Activated B cell treated with CpG ODN at 0.5 μM for 24 hours (primary cell): ENCODE measurements at regions not wholly inside any gene's neighbourhood (a gene's known extent, or its start where the extent isn't known, plus 50 kb on each side); places are given as distances from the start of the nearest gene placed in this dataset.
"Not testable (repeated sequence)": the region's sequence is repeated elsewhere in the genome, so short reads cannot be mapped to it uniquely, and the experiment has no call there.

Experiments used
- ATAC-seq: fragments of 200-7000 bp; cut with Tn5 transposase; one replicate; pipeline ENCODE4 v1.10.0; 2021; ENCODE audit warnings: low read depth, mild to moderate bottlenecking, moderate library complexity
- CTCF ChIA-PET: fragments of 350-600 bp; sonication (Branson Sonifier 250); formaldehyde crosslinking; loops from one replicate; lab custom pipeline; 2021; ENCODE audit warnings: antibody characterized with exemption; lab: Charles Lee
- POLR2A ChIA-PET: fragments of 350-600 bp; sonication (Branson Sonifier 250); formaldehyde crosslinking; loops from one replicate; lab custom pipeline; 2021; ENCODE audit warnings: antibody characterized with exemption; lab: Charles Lee
- DNase-seq: peaks from one replicate; pipeline ENCODE4 v3.0.0; 2022
- H3K27ac Mint-ChIP-seq: one replicate; pipeline ENCODE4 v1.8.0; 2020; ENCODE audit warnings: mixed read lengths
- H3K27me3 Mint-ChIP-seq: one replicate; pipeline ENCODE4 v1.8.0; 2021; ENCODE audit warnings: mixed read lengths
- H3K36me3 Mint-ChIP-seq: one replicate; pipeline ENCODE4 v1.8.0; 2021; ENCODE audit warnings: low read depth, mixed read lengths
- H3K4me1 Mint-ChIP-seq: one replicate; pipeline ENCODE4 v1.8.0; 2021; ENCODE audit warnings: mixed read lengths
- H3K4me3 Mint-ChIP-seq: one replicate; pipeline ENCODE4 v1.8.0; 2020; ENCODE audit warnings: mild to moderate bottlenecking, mixed read lengths
- H3K9me3 Mint-ChIP-seq: one replicate; pipeline ENCODE4 v1.8.0; 2020; ENCODE audit warnings: mixed read lengths
- intact Hi-C: fragments of 100-400 bp; cut with micrococcal nuclease; formaldehyde crosslinking; loops from one replicate; pipeline ENCODE4 v1.15.1; 2024
- TF ChIP-seq, protein P1 (sequence below): fragments of 200-600 bp; IDR thresholded peaks from one replicate; pipeline ENCODE4 v1.8.0; 2022; ENCODE audit warnings: antibody characterized with exemption, mild to moderate bottlenecking

DNA sequence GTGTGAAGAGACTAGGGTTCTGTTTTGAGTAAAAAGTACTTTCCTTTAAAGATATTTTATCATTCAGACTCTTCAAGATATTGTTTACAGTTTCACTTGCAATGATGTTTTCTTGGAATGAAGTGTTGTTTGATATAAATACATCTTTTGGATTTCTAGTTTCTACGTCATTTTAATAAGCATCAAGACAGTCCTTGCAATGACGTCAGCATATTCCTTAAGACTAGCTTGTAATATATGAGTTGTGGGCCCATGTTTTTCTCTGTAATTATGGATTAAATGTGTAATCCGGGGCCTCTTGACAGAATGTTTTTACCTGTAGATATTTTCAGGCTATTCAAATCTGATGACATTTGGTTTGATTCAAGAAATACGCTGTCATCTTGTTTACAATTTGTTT is 66.1 kb downstream of the RBMX2 start:
- no peak overlapping the region for H3K4me3 Mint-ChIP-seq
- ChIA-PET CTCF (no interaction called here), POLR2A (no interaction called here)
- no peak for DNase-seq
- TF ChIP-seq, protein P1, sequence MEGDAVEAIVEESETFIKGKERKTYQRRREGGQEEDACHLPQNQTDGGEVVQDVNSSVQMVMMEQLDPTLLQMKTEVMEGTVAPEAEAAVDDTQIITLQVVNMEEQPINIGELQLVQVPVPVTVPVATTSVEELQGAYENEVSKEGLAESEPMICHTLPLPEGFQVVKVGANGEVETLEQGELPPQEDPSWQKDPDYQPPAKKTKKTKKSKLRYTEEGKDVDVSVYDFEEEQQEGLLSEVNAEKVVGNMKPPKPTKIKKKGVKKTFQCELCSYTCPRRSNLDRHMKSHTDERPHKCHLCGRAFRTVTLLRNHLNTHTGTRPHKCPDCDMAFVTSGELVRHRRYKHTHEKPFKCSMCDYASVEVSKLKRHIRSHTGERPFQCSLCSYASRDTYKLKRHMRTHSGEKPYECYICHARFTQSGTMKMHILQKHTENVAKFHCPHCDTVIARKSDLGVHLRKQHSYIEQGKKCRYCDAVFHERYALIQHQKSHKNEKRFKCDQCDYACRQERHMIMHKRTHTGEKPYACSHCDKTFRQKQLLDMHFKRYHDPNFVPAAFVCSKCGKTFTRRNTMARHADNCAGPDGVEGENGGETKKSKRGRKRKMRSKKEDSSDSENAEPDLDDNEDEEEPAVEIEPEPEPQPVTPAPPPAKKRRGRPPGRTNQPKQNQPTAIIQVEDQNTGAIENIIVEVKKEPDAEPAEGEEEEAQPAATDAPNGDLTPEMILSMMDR: no peak
- H3K9me3 Mint-ChIP-seq: no peaks in the 10 kb centered on the region
- intact Hi-C loops: no loop called here
- H3K27ac Mint-ChIP-seq: no peak overlapping the region
- H3K4me1 Mint-ChIP-seq: no peaks in the 10 kb centered on the region
- H3K27me3 Mint-ChIP-seq: peaks cover 7% of the 10 kb centered on the region
- H3K36me3 Mint-ChIP-seq: no peaks in the 10 kb centered on the region
- ATAC-seq: no peak

DNA sequence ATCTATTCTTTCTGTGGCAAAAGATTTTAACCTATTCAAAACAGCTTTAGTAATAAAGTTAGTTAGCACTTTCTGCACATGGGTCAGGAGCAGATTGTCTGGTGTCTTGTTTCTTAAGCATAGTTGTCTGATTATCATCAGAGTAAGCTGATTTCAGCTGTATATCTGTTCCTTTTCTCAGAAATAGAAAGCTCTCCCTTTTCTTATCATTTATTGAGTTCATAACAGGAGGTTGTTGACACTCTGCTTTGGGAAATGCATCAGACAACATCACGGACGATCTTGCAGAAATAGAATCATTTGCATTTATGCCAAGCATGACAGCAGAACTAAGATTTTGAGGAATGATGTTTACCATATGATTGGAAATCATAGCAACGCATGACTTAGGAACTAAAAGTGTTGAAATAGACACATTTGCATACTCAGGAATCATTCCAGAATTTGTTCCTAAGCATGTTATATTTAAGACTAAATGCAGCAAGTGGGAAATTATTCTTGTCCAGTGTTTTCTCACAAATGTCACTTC is 66.7 kb downstream of the RBMX2 start:
- ChIA-PET POLR2A (no interaction called here), CTCF (no interaction called here)
- intact Hi-C loops: no loop called here

DNA sequence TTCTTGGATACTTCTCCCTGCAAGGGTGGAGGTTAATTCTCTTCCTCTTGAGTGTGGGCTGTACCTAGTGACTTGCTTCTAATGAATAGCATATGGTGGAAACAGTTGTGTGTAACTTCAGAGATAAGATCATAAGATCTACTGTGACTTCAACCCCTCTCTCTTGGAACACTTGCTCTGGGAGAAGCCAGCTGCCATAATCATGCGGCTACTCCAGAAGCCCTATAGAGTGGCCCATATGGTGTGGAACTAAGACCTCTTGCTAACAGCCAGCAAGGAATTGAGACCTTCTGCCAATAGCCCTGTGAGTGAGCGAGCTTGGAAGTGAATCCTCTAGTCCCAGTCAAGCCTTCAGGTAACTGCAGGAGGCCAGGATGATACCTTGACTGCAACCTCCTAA is 81.1 kb downstream of the RBMX2 start:
- Mint-ChIP-seq H3K4me1 (no peaks in the 10 kb centered on the region), H3K27me3 (no peaks in the 10 kb centered on the region)

More for the DNA sequence above, 66.7 kb downstream of the RBMX2 start:
- DNase-seq (no peak), ATAC-seq (no peak)
- H3K36me3 Mint-ChIP-seq: no peaks in the 10 kb centered on the region
- H3K4me3 Mint-ChIP-seq: no peak overlapping the region
- H3K4me1 Mint-ChIP-seq: no peaks in the 10 kb centered on the region
- H3K9me3 Mint-ChIP-seq: no peaks in the 10 kb centered on the region
- H3K27me3 Mint-ChIP-seq: peaks cover 7% of the 10 kb centered on the region
- H3K27ac Mint-ChIP-seq: no peak overlapping the region
- TF ChIP-seq, protein P1: no peak

DNA sequence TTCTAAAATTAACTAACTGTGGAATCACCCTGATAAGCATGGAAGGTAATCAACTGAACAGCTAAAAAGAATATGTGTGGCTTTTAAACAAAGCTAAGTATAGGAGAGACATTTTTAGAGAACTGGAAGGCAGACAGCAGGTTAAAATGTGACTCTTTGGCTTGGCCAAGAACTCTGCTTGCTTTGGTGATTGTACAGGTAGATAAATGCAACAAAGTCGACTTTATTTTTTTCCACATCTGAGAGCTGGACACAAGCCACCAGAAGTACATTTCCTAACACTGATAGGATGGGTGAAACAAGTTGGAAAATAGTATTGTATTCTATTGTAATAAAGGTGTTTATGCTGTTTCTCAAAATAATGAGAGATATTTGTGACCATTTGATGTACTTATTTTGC is 84.1 kb downstream of the RBMX2 start:
- Mint-ChIP-seq H3K27me3 (no peaks in the 10 kb centered on the region), H3K4me3 (no peak overlapping the region), H3K27ac (no peak overlapping the region), H3K9me3 (no peaks in the 10 kb centered on the region), H3K4me1 (no peaks in the 10 kb centered on the region), H3K36me3 (no peaks in the 10 kb centered on the region)
- TF ChIP-seq, protein P1: no peak
- no peak for DNase-seq
- ChIA-PET POLR2A (no interaction called here), CTCF (no interaction called here)
- intact Hi-C loops: no loop called here
- ATAC-seq: no peak

More for the DNA sequence above, 81.1 kb downstream of the RBMX2 start:
- Mint-ChIP-seq H3K27ac (no peak overlapping the region), H3K9me3 (no peaks in the 10 kb centered on the region), H3K36me3 (no peaks in the 10 kb centered on the region), H3K4me3 (no peak overlapping the region)
- CTCF ChIA-PET: no interaction called here
- ATAC-seq: no peak
- intact Hi-C loops: no loop called here
- TF ChIP-seq, protein P1: no peak
- DNase-seq: no peak
- POLR2A ChIA-PET: no interaction called here

DNA sequence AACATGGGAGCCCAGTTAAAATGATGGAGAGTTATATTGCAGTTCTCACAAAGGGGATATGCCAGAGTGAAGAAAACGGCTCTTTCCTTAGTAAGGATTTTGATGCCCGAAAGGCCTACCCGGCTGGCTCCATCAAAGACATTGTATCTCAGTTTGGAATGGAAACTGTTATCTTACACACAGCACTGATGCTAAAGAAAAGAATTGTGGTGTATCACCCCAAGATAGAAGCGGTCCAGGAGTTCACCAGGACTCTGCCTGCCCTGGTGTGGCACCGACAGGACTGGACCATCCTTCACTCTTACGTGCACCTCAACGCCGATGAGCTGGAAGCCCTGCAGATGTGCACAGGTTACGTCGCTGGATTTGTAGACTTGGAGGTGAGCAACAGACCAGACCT is 93.7 kb downstream of the RBMX2 start:
- H3K36me3 Mint-ChIP-seq, H3K27me3 Mint-ChIP-seq, H3K27ac Mint-ChIP-seq, H3K4me3 Mint-ChIP-seq, intact Hi-C loops, H3K4me1 Mint-ChIP-seq, CTCF ChIA-PET, DNase-seq, H3K9me3 Mint-ChIP-seq, ATAC-seq, POLR2A ChIA-PET: not testable (repeated sequence)

DNA sequence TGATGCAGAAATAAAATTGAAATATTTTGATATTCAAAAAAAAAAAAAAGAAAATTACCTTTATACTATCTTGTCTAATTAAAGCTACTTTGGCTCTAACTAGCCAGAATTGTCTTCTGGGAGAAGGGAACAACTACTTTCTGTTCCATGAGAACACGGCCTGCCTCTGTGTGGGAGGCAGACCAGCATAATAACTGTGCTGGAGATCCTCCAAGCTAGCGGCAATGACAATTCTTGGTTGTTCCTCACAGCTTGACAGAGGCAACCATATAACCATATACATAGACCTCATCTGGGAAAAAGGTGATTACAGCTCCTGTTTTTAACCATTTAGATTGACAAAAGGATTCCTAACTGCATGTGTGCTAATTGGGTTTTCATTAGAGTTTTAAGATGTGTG is 95.7 kb downstream of the RBMX2 start:
- no peak for ATAC-seq
- no peaks in the 10 kb centered on the region for H3K9me3 Mint-ChIP-seq
- intact Hi-C loops: no loop called here
- TF ChIP-seq, protein P1: no peak
- no peak overlapping the region for H3K4me3 Mint-ChIP-seq
- H3K27ac Mint-ChIP-seq: no peak overlapping the region
- CTCF ChIA-PET: no interaction called here
- peaks cover 3% of the 10 kb centered on the region for H3K27me3 Mint-ChIP-seq
- no peak for DNase-seq
- H3K4me1 Mint-ChIP-seq: no peaks in the 10 kb centered on the region
- H3K36me3 Mint-ChIP-seq: no peaks in the 10 kb centered on the region
- POLR2A ChIA-PET: no interaction called here
